GM12873 (cell line): ENCODE measurements at regions not wholly inside any gene's neighbourhood (a gene's known extent, or its start where the extent isn't known, plus 50 kb on each side); places are given as distances from the start of the nearest gene placed in this dataset.
A peak's percentile ranks its signal among the peaks of the same experiment; 100 is the strongest.

Experiments
- CTCF ChIP-seq: IDR thresholded peaks from 2 replicates; pipeline ENCODE4 v1.5.1; 2012; ENCODE audit warnings: low read depth, mild to moderate bottlenecking, moderate library complexity, low read length, control low read depth; ENCODE audit not compliant: insufficient read depth; ENCODE audit errors: missing control alignments

GRCh38 chr12:127688906-127689428 lies 578.0 kb upstream of the TMEM132C start:
- no peak for TF ChIP-seq CTCF

GRCh38 chr12:127690161-127690560 lies 576.8 kb upstream of the TMEM132C start:
- no peak for TF ChIP-seq CTCF

- no peak for TF ChIP-seq CTCF
Measured at GRCh38 chr12:127696963-127697362, 570.0 kb upstream of the TMEM132C start.

GRCh38 chr12:127703026-127703425 lies 563.9 kb upstream of the TMEM132C start:
- TF ChIP-seq CTCF = no peak

GRCh38 chr12:127711108-127711507 lies 555.9 kb upstream of the TMEM132C start:
- TF ChIP-seq CTCF = peak; percentile 54

- no peak for TF ChIP-seq CTCF
Measured at GRCh38 chr12:127712561-127712960, 554.4 kb upstream of the TMEM132C start.

GRCh38 chr12:127716166-127716565 lies 550.8 kb upstream of the TMEM132C start:
- TF ChIP-seq CTCF = no peak
